Fibroblast of mammary gland (primary cell): ENCODE measurements at regions not wholly inside any gene's neighbourhood (a gene's known extent, or its start where the extent isn't known, plus 50 kb on each side); places are given as distances from the start of the nearest gene placed in this dataset.

ENCODE experiments used
- DNase-seq: peaks from one replicate; pipeline ENCODE4 v3.0.0-alpha.2; 2010; ENCODE audit warnings: low read depth
- H3K4me3 ChIP-seq: 2 replicates; pipeline ENCODE4 v1.5.1; 2011; ENCODE audit warnings: low read depth, mild to moderate bottlenecking, low read length, moderate library complexity; ENCODE audit not compliant: control insufficient read depth
- CTCF ChIP-seq: conservative IDR thresholded peaks from 2 replicates; pipeline ENCODE4 v1.5.1; 2011; ENCODE audit warnings: low read depth, low read length, inconsistent platforms; ENCODE audit not compliant: control insufficient read depth, insufficient read depth

DNA sequence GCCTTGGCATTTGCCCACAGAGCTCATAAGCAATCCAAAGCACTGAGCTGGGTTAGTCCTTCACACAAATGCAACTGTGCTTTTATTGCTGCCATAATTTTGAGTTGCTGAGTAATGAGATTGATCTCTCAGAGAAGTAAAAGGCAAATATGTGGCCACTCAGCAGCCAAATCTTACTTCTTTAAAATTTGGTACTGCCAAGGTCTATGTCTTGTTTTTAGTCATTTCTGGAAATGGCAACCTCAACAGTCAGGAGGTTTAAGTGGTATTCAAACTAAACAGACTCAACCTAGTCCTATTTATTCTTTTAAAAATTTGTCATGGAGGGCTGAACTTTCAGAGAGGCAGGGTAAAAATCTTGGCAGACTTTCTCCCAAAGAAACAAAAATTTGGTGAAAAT is 216.4 kb upstream of the GJB5 start:
- DNase-seq: no peak
- TF ChIP-seq CTCF: no peak
- no peak overlapping the region for H3K4me3 ChIP-seq

GRCh38 chr1:34547046-34547674 is 207.7 kb upstream of the GJB5 start:
- DNase-seq: no peak
- TF ChIP-seq CTCF: no peak
- no peak overlapping the region for H3K4me3 ChIP-seq

GRCh38 chr1:34549199-34549598 is 205.6 kb upstream of the GJB5 start:
- no peak overlapping the region for H3K4me3 ChIP-seq
- TF ChIP-seq CTCF: no peak
- no peak for DNase-seq

- no peak for TF ChIP-seq CTCF
- DNase-seq: no peak
- H3K4me3 ChIP-seq: no peak overlapping the region
Measured at GRCh38 chr1:34578306-34578705, 176.5 kb upstream of the GJB5 start.

DNA sequence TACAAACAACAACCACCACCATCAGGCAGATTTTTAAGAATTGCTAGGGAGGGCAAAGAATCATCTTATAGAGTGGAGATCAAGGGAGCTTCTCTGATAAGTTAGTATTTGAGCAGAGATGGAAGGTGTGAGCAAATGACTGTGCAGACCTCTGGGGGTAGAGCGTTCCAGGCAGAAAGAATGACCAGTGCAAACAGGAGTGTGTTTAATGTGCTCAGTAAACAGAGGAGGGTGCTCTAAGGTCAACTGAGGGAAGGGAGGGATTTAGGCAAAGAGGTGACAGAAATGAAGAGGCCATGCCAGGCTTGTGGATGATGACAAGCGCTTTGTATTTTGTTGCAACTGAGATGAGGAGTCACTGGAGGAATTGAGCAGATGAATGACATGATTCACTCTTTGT is 172.5 kb upstream of the GJB5 start:
- no peak overlapping the region for H3K4me3 ChIP-seq
- TF ChIP-seq CTCF: no peak
- no peak for DNase-seq

- no peak overlapping the region for H3K4me3 ChIP-seq
- no peak for TF ChIP-seq CTCF
Measured at GRCh38 chr1:34587761-34588160, 167.1 kb upstream of the GJB5 start.

GRCh38 chr1:34590211-34590623 is 164.6 kb upstream of the GJB5 start:
- TF ChIP-seq CTCF: no peak

More at GRCh38 chr1:34587761-34588160, 167.1 kb upstream of the GJB5 start:
- DNase-seq: no peak

More at GRCh38 chr1:34590211-34590623, 164.6 kb upstream of the GJB5 start:
- DNase-seq: no peak
- H3K4me3 ChIP-seq: no peak overlapping the region
